CD4-positive, alpha-beta T cell (primary cell): ENCODE measurements at regions not wholly inside any gene's neighbourhood (a gene's known extent, or its start where the extent isn't known, plus 50 kb on each side); places are given as distances from the start of the nearest gene placed in this dataset.

Experiments
- ATAC-seq: fragments of 200-7000 bp; cut with Tn5 transposase; one replicate; pipeline ENCODE4 v1.10.0; 2022; ENCODE audit warnings: mild to moderate bottlenecking; ENCODE audit not compliant: poor library complexity
- CTCF ChIA-PET: fragments of 350-600 bp; sonication (Branson Sonifier 250); formaldehyde crosslinking; loops from one replicate; lab custom pipeline; 2021; ENCODE audit warnings: antibody characterized with exemption, inconsistent platforms; lab: Charles Lee
- POLR2A ChIA-PET: fragments of 350-600 bp; sonication (Branson Sonifier 250); formaldehyde crosslinking; loops from one replicate; lab custom pipeline; 2021; ENCODE audit warnings: antibody characterized with exemption, inconsistent platforms; lab: Charles Lee
- DNase-seq, 14 experiments: peaks; one replicate each; pipeline ENCODE4 v3.0.0-alpha.2; 2013 to 2020; ENCODE audit warnings: mixed read lengths in 2 of 14
- H3K27ac ChIP-seq, 2 donors: one replicate each; pipeline versions ENCODE4 v1.5.1 to v1.7.0; 2013; ENCODE audit warnings: low read length in 2 of 2, low read depth in 1 of 2, mild to moderate bottlenecking in 1 of 2
- H3K27me3 ChIP-seq, 2 experiments: 1 replicate in 1 of 2; 2 replicates in 1 of 2; pipeline versions ENCODE4 v1.6.1 to v1.7.0; 2013; ENCODE audit warnings: low read length in 2 of 2, control low read depth in 1 of 2, mild to moderate bottlenecking in 1 of 2, moderate library complexity in 1 of 2; ENCODE audit not compliant: insufficient read depth in 2 of 2, control insufficient read depth in 1 of 2
- H3K36me3 ChIP-seq: one replicate; pipeline ENCODE4 v1.6.1; 2013; ENCODE audit warnings: low read length, control low read depth; ENCODE audit not compliant: insufficient read depth
- H3K4me1 ChIP-seq: one replicate; pipeline ENCODE4 v1.6.1; 2013; ENCODE audit warnings: low read length, control low read depth; ENCODE audit not compliant: insufficient read depth
- H3K4me3 ChIP-seq: one replicate; pipeline ENCODE4 v1.5.1; 2013; ENCODE audit warnings: mild to moderate bottlenecking, low read length, moderate library complexity
- H3K9me3 ChIP-seq, 2 experiments: 1 replicate in 1 of 2; 2 replicates in 1 of 2; pipeline versions ENCODE4 v1.6.1 to v1.7.0; 2013; ENCODE audit warnings: low read length in 2 of 2, mild to moderate bottlenecking in 2 of 2, control low read depth in 1 of 2, moderate library complexity in 1 of 2; ENCODE audit not compliant: control insufficient read depth in 1 of 2, insufficient read depth in 1 of 2
- H3K27ac Mint-ChIP-seq: one replicate; pipeline ENCODE4 v1.8.0; 2020; ENCODE audit warnings: mixed read lengths
- H3K27me3 Mint-ChIP-seq: one replicate; pipeline ENCODE4 v1.8.0; 2021; ENCODE audit warnings: mixed read lengths
- H3K36me3 Mint-ChIP-seq: one replicate; pipeline ENCODE4 v1.8.0; 2021; ENCODE audit warnings: low read depth, mixed read lengths
- H3K4me1 Mint-ChIP-seq: one replicate; pipeline ENCODE4 v1.8.0; 2021; ENCODE audit warnings: low read depth, mixed read lengths
- H3K4me3 Mint-ChIP-seq: one replicate; pipeline ENCODE4 v1.8.0; 2020; ENCODE audit warnings: mild to moderate bottlenecking, mixed read lengths
- H3K9me3 Mint-ChIP-seq: one replicate; pipeline ENCODE4 v1.8.0; 2020; ENCODE audit warnings: mixed read lengths
- intact Hi-C, 2 experiments: fragments of 100-400 bp; cut with DNase I in 1 of 2; cut with micrococcal nuclease in 1 of 2; formaldehyde crosslinking; loops; one replicate each; pipeline versions ENCODE4 v1.15.1 to v1.9.0; 2023 to 2025; cut with DNase I, micrococcal nuclease
- TF ChIP-seq, protein P1 (sequence below): fragments of 200-600 bp; IDR thresholded peaks from one replicate; pipeline ENCODE4 v1.8.0; 2022; ENCODE audit warnings: antibody characterized with exemption, mild to moderate bottlenecking

DNA sequence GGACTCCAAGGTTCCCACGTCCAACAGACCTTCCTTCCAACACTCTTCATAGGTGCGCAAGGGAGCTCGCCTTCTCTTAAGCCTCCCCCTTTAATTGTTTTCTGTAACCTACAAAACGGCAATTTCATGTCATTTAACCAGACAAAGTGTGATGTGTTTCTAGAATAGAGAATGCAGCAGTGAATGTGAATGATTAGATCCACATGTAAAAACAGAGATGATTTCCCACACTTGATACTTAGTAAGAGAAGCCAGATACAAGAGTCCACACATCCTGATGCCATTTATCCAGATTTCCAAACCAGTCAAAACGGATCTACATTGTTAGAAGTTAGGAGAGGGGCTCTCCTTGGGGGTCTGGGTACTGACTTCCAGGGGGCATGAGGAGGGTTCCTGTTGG is 89.3 kb downstream of the IRF8 start:
- POLR2A ChIA-PET: no interaction called here
- DNase-seq: no peak
- intact Hi-C loops: no loop called here
- Mint-ChIP-seq H3K4me1 (peaks cover 12% of the 10 kb centered on the region), H3K27ac (no peak overlapping the region), H3K27me3 (peaks cover 26% of the 10 kb centered on the region), H3K9me3 (no peaks in the 10 kb centered on the region), H3K4me3 (no peak overlapping the region), H3K36me3 (no peaks in the 10 kb centered on the region)
- no peak overlapping the region for H3K4me3 ChIP-seq
- H3K27me3 ChIP-seq: peaks cover 0 to 2% of the 10 kb centered on the region in 2 experiments
- CTCF ChIA-PET: interaction anchor here (1.3 to 5.8 kb wide), 2 partner anchors 28 to 167 kb away, joined by 4 to 53 read pairs; no protein-coding TSS in a partner anchor
- no peak for ATAC-seq
- peaks cover 24% of the 10 kb centered on the region for H3K4me1 ChIP-seq
- no peak overlapping the region for H3K27ac ChIP-seq
- no peaks in the 10 kb centered on the region for H3K9me3 ChIP-seq
- no peaks in the 10 kb centered on the region for H3K36me3 ChIP-seq
- TF ChIP-seq, protein P1, sequence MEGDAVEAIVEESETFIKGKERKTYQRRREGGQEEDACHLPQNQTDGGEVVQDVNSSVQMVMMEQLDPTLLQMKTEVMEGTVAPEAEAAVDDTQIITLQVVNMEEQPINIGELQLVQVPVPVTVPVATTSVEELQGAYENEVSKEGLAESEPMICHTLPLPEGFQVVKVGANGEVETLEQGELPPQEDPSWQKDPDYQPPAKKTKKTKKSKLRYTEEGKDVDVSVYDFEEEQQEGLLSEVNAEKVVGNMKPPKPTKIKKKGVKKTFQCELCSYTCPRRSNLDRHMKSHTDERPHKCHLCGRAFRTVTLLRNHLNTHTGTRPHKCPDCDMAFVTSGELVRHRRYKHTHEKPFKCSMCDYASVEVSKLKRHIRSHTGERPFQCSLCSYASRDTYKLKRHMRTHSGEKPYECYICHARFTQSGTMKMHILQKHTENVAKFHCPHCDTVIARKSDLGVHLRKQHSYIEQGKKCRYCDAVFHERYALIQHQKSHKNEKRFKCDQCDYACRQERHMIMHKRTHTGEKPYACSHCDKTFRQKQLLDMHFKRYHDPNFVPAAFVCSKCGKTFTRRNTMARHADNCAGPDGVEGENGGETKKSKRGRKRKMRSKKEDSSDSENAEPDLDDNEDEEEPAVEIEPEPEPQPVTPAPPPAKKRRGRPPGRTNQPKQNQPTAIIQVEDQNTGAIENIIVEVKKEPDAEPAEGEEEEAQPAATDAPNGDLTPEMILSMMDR: no peak

- ChIA-PET CTCF (interaction anchor here (1.3 to 5.8 kb wide), 3 partner anchors 27 to 168 kb away, joined by 4 to 53 read pairs (median 14); no protein-coding TSS in a partner anchor), POLR2A (no interaction called here)
- TF ChIP-seq, protein P1: no peak
- Histone ChIP-seq H3K4me3 (no peak overlapping the region), H3K27ac (no peak overlapping the region), H3K9me3 (no peaks in the 10 kb centered on the region), H3K4me1 (peaks cover 20% of the 10 kb centered on the region), H3K36me3 (no peaks in the 10 kb centered on the region), H3K27me3 (peaks cover 0 to 2% of the 10 kb centered on the region in 2 experiments)
- no peak overlapping the region for H3K27ac Mint-ChIP-seq
- DNase-seq (no peak), ATAC-seq (no peak)
- peaks cover 12% of the 10 kb centered on the region for H3K4me1 Mint-ChIP-seq
- intact Hi-C loops: no loop called here
- no peaks in the 10 kb centered on the region for H3K9me3 Mint-ChIP-seq
- peaks cover 26% of the 10 kb centered on the region for H3K27me3 Mint-ChIP-seq
- H3K36me3 Mint-ChIP-seq: no peaks in the 10 kb centered on the region
- H3K4me3 Mint-ChIP-seq: no peak overlapping the region
These were observed 89.9 kb downstream of the IRF8 start for GRCh38 chr16:85988723-85989313.

DNA sequence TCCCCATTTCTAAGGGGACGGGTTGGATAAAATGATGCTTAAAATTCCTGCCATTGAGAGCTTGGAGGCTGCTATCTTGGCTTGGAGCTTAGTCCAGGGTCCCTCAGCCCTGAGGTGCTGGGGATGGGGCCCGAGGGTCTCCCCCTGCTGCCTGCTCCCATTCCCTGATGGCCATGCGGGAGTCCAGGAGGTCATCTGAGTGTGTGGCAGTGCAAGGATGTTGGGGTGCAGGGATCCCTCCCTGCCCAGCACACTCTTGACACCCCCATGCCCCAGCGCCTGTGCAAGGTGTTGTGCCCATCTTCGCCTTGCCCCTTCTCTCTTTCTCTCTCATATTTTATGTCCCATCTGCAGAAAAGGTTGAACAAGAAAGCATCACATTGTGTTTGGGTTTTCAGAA is 90.4 kb downstream of the IRF8 start:
- no peak overlapping the region for H3K4me3 Mint-ChIP-seq
- CTCF ChIA-PET: interaction anchor here (2.8 kb wide), 1 partner anchor 168 kb away, joined by 14 read pairs; no protein-coding TSS in a partner anchor
- H3K36me3 Mint-ChIP-seq: no peaks in the 10 kb centered on the region
- H3K27me3 ChIP-seq: peaks cover 0 to 2% of the 10 kb centered on the region in 2 experiments
- H3K27me3 Mint-ChIP-seq: peaks cover 26% of the 10 kb centered on the region
- no peaks in the 10 kb centered on the region for H3K9me3 ChIP-seq
- H3K9me3 Mint-ChIP-seq: no peaks in the 10 kb centered on the region
- POLR2A ChIA-PET: no interaction called here
- H3K4me1 Mint-ChIP-seq: peaks cover 12% of the 10 kb centered on the region
- ATAC-seq (no peak), DNase-seq (peak in 1 of 14 experiments; percentile 6)
- no peaks in the 10 kb centered on the region for H3K36me3 ChIP-seq
- peaks cover 18% of the 10 kb centered on the region for H3K4me1 ChIP-seq
- H3K27ac Mint-ChIP-seq: no peak overlapping the region
- intact Hi-C loops: no loop called here
- TF ChIP-seq, protein P1: no peak
- H3K27ac ChIP-seq: no peak overlapping the region
- no peak overlapping the region for H3K4me3 ChIP-seq
